ENCODE measurements at regions not wholly inside any gene's neighbourhood (a gene's known extent, or its start where the extent isn't known, plus 50 kb on each side); places are given as distances from the start of the nearest gene placed in this dataset.

GRCh38 chr4:36010397-36010929, 233.9 kb downstream of the ARAP2 start (continued):
- TF ChIP-seq CHD7 (IDR thresholded peaks at IDR 0.05; ENCODE audit: insufficient replicate concordance, low read length) (no peak), CEBPB (IDR thresholded peaks at IDR 0.05; ENCODE audit: low read depth, low read length) (no peak), EZH2 (IDR thresholded peaks at IDR 0.05; ENCODE audit: low read depth, low read length, severe bottlenecking) (no peak)
